K562 (cell line): ENCODE measurements at regions not wholly inside any gene's neighbourhood (a gene's known extent, or its start where the extent isn't known, plus 50 kb on each side); places are given as distances from the start of the nearest gene placed in this dataset.

Source experiments
- BACH1 ChIP-seq: fragments of 200-800 bp; sonication (Bioruptor generic); IDR thresholded peaks from 2 replicates; pipeline ENCODE4 v1.6.1; 2016; ENCODE audit warnings: missing genetic modification characterization, missing compliant biosample characterization
- BHLHE40 ChIP-seq: IDR thresholded peaks from 2 replicates; pipeline ENCODE4 v1.6.1; 2011; ENCODE audit warnings: low read length, improper control_type of control experiment
- BMI1 ChIP-seq: fragments of 150-350 bp; IDR thresholded peaks from 2 replicates; pipeline ENCODE4 v1.6.1; 2014; ENCODE audit warnings: low read length
- CBX5 ChIP-seq: IDR thresholded peaks from 2 replicates; pipeline ENCODE4 v1.6.1; 2014; ENCODE audit warnings: low read depth, borderline replicate concordance
- CCAR2 ChIP-seq: fragments of 200-400 bp; formaldehyde crosslinking; IDR thresholded peaks from 2 replicates; pipeline ENCODE4 v1.6.1; 2017; ENCODE audit warnings: mild to moderate bottlenecking, low read depth, low read length
- ETV6 ChIP-seq, 3 experiments: fragments of 150-350 bp in 1 of 3; sonication (generic) in 1 of 3; formaldehyde crosslinking in 1 of 3; IDR thresholded peaks; 2 replicates each; pipeline versions ENCODE4 v1.6.1 to v1.8.0; 2014 to 2022; ENCODE audit warnings: borderline replicate concordance in 2 of 3, low read depth in 2 of 3, antibody characterized with exemption in 1 of 3, low read length in 1 of 3, mild to moderate bottlenecking in 1 of 3, missing genetic modification reagents in 1 of 3
- GABPB2 ChIP-seq: fragments of 250-450 bp; sonication (Bioruptor Pico); conservative IDR thresholded peaks from 2 replicates; pipeline ENCODE4 v1.5.1; 2021; ENCODE audit warnings: mild to moderate bottlenecking
- POLR2AphosphoS5 ChIP-seq: IDR thresholded peaks from 2 replicates; pipeline ENCODE4 v1.6.1; 2011; ENCODE audit warnings: mild to moderate bottlenecking, low read depth, low read length, moderate library complexity; ENCODE audit not compliant: control insufficient read depth, insufficient read depth
- PRDM10 ChIP-seq: fragments of 450-650 bp; IDR thresholded peaks from 2 replicates; pipeline ENCODE4 v1.6.1; 2018; ENCODE audit not compliant: partially characterized antibody
- REST ChIP-seq, 2 experiments: fragments of 450-650 bp; formaldehyde crosslinking in 1 of 2; IDR thresholded peaks; 2 replicates each; pipeline versions ENCODE4 v1.4.0 to v1.6.1; 2014 to 2020; ENCODE audit warnings: mild to moderate bottlenecking in 2 of 2, borderline replicate concordance in 1 of 2, low read depth in 1 of 2
- SMARCA4 ChIP-seq: fragments of 450-650 bp; IDR thresholded peaks from 2 replicates; pipeline ENCODE4 v1.6.1; 2016
- ZKSCAN1 ChIP-seq: fragments of 150-350 bp; IDR thresholded peaks from 2 replicates; pipeline ENCODE4 v1.6.1; 2016; ENCODE audit warnings: low read depth, low read length

DNA sequence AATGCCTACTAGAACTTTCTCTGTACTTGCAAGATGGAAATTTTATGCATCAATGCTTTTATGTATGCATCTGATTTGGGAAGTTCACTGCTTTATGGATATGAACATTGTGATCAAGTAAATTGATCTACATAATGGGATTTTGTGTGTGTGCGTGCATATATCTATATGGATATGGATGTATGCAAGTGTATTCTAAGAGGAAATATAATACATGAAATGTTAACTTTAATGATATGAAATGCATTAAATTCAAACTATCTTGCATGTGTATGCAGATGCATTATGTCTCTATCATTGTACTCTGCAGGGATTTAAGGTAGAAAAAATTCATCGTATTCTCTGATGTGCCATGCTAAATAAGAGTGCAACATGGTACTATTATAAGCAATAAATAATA is 1855.4 kb upstream of the PIK3C3 start:
- no peak for TF ChIP-seq ZKSCAN1
- no peak for TF ChIP-seq SMARCA4
- no peak for TF ChIP-seq ETV6 (IDR thresholded peaks at IDR 0.05; ENCODE audit: borderline replicate concordance in 1 of 2, low read depth in 2 of 2, low read length in 1 of 2)
- no peak for TF ChIP-seq ETV6 (CRISPR knock-in tag; IDR thresholded peaks at IDR 0.05; ENCODE audit: borderline replicate concordance)
- no peak for TF ChIP-seq BACH1 (tag)
- TF ChIP-seq BHLHE40, result no peak
- no peak for TF ChIP-seq REST (IDR thresholded peaks at IDR 0.05; ENCODE audit: borderline replicate concordance)
- TF ChIP-seq REST (CRISPR knock-in tag; IDR thresholded peaks at IDR 0.05; ENCODE audit: low read depth), result no peak
- TF ChIP-seq PRDM10, result no peak
- no peak for TF ChIP-seq BMI1
- TF ChIP-seq POLR2AphosphoS5, result no peak
- TF ChIP-seq CCAR2, result no peak
- TF ChIP-seq CBX5, result no peak
- no peak for TF ChIP-seq GABPB2 (CRISPR knock-in tag)
